Tibial nerve (tissue), 3 donors: ENCODE measurements at regions not wholly inside any gene's neighbourhood (a gene's known extent, or its start where the extent isn't known, plus 50 kb on each side); places are given as distances from the start of the nearest gene placed in this dataset.
"Not testable (repeated sequence)": the region's sequence is repeated elsewhere in the genome, so short reads cannot be mapped to it uniquely, and the experiment has no call there.

ENCODE experiments used
- CTCF ChIP-seq, 5 experiments: fragments of 200-600 bp in 3 of 5; fragments of 450-650 bp in 2 of 5; sonication (generic) in 3 of 5; IDR thresholded peaks; one replicate each; pipeline ENCODE4 v1.5.1; 2016 to 2019; ENCODE audit warnings: antibody characterized with exemption in 5 of 5, mild to moderate bottlenecking in 3 of 5, moderate library complexity in 2 of 5
- POLR2A ChIP-seq, 2 donors: fragments of 450-650 bp; IDR thresholded peaks; one replicate each; pipeline ENCODE4 v1.6.1; 2017; ENCODE audit warnings: antibody characterized with exemption in 2 of 2, mild to moderate bottlenecking in 2 of 2, moderate library complexity in 2 of 2

GRCh38 chr2:111302397-111303218 lies 181.9 kb downstream of the BCL2L11 start:
- TF ChIP-seq CTCF, POLR2A (IDR thresholded peaks at IDR 0.05): not testable (repeated sequence)
